ENCODE measurements at regions not wholly inside any gene's neighbourhood (a gene's known extent, or its start where the extent isn't known, plus 50 kb on each side); places are given as distances from the start of the nearest gene placed in this dataset.

DNA sequence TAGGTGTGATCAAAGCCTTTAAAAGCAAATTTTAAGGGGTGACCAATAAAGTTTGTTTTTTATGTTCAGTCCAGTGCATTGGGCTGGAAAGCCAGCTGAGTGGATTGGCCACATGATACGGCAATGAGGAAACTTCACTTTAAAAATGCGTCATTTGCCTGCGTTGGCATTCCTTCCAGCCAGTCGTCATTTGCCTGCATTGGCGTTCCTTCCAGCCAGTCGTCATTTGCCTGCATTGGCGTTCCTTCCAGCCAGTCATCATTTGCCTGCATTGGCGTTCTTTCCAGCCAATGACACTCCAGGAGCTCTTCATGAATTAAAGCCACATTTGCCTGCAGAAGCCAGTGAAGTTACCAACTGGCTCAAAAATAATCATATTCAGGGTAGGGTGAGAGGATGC, 378.6 kb downstream of the SMOC2 start:
- TF ChIP-seq, protein P1, sequence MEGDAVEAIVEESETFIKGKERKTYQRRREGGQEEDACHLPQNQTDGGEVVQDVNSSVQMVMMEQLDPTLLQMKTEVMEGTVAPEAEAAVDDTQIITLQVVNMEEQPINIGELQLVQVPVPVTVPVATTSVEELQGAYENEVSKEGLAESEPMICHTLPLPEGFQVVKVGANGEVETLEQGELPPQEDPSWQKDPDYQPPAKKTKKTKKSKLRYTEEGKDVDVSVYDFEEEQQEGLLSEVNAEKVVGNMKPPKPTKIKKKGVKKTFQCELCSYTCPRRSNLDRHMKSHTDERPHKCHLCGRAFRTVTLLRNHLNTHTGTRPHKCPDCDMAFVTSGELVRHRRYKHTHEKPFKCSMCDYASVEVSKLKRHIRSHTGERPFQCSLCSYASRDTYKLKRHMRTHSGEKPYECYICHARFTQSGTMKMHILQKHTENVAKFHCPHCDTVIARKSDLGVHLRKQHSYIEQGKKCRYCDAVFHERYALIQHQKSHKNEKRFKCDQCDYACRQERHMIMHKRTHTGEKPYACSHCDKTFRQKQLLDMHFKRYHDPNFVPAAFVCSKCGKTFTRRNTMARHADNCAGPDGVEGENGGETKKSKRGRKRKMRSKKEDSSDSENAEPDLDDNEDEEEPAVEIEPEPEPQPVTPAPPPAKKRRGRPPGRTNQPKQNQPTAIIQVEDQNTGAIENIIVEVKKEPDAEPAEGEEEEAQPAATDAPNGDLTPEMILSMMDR (conservative IDR thresholded peaks at IDR 0.05) = no peak
- no peak for TF ChIP-seq EZH2 (IDR thresholded peaks at IDR 0.05; ENCODE audit: low read depth)
